Tibial artery (tissue), 4 donors: ENCODE measurements at regions not wholly inside any gene's neighbourhood (a gene's known extent, or its start where the extent isn't known, plus 50 kb on each side); places are given as distances from the start of the nearest gene placed in this dataset.

Experiments
- DNase-seq, 2 donors: peaks; one replicate each; pipeline ENCODE4 v3.0.0-alpha.2; 2019
- H3K27ac ChIP-seq, 2 donors: fragments of 200-600 bp; sonication (generic) in 1 of 2; 1 replicate in 1 of 2; 2 replicates in 1 of 2; pipeline ENCODE4 v1.5.1; 2018 to 2019; ENCODE audit warnings: mild to moderate bottlenecking in 1 of 2
- H3K27me3 ChIP-seq, 2 donors: fragments of 200-600 bp; sonication (generic) in 1 of 2; one replicate each; pipeline versions ENCODE4 v1.5.1 to v1.6.0; 2016 to 2019
- H3K36me3 ChIP-seq, 3 donors: fragments of 200-600 bp; sonication (generic) in 2 of 3; one replicate each; pipeline ENCODE4 v1.5.1; 2016 to 2019; ENCODE audit warnings: mild to moderate bottlenecking in 2 of 3
- H3K4me1 ChIP-seq, 4 donors: fragments of 200-600 bp; sonication (generic) in 2 of 4; 1 replicate in 3 of 4; 2 replicates in 1 of 4; pipeline ENCODE4 v1.5.1; 2016 to 2019
- H3K4me3 ChIP-seq, 2 donors: fragments of 200-600 bp; sonication (generic) in 1 of 2; 1 replicate in 1 of 2; 2 replicates in 1 of 2; pipeline ENCODE4 v1.5.1; 2018 to 2019; ENCODE audit warnings: mild to moderate bottlenecking in 2 of 2
- H3K9me3 ChIP-seq, 3 donors: fragments of 200-600 bp; sonication (generic) in 1 of 3; one replicate each; pipeline ENCODE4 v1.5.1; 2016 to 2019
- intact Hi-C: fragments of 100-400 bp; cut with DNase I; formaldehyde crosslinking; loops from one replicate; pipeline ENCODE4 v1.15.0; 2023; ENCODE audit warnings: low total_unique reads
- TF ChIP-seq, protein P1 (sequence below), 2 experiments: fragments of 200-600 bp in 1 of 2; fragments of 450-650 bp in 1 of 2; IDR thresholded peaks; one replicate each; pipeline ENCODE4 v1.5.1; 2017 to 2019; ENCODE audit warnings: antibody characterized with exemption in 2 of 2, mild to moderate bottlenecking in 1 of 2, moderate library complexity in 1 of 2

DNA sequence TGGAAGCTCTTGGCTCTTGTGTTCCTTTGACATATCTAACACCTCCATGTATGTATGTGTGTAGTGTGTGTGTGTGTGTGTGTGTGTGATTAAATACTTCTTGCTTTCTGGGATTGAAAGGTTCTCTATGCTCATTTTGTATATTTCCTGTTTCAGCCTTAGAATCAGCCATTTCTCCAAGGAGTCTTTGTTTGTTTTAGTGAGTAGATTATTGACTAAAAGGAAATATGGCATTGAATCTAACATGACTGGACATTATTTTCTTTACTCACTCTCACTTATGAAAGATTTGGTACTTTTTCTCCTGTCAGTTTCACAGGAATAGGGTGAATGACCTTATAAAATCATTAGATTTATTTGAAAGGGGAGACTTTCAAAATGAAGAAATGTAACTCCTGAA, 413.8 kb upstream of the SLC14A2 start:
- DNase-seq = no peak
- intact Hi-C loops = no loop called here
- no peaks in the 10 kb centered on the region for H3K27me3 ChIP-seq
- H3K36me3 ChIP-seq = no peaks in the 10 kb centered on the region
- peaks cover 0 to 8% (median 0%) of the 10 kb centered on the region in 3 donors for H3K9me3 ChIP-seq
- no peak overlapping the region for H3K4me3 ChIP-seq
- no peak overlapping the region for H3K27ac ChIP-seq
- H3K4me1 ChIP-seq = no peaks in the 10 kb centered on the region
- TF ChIP-seq, protein P1, sequence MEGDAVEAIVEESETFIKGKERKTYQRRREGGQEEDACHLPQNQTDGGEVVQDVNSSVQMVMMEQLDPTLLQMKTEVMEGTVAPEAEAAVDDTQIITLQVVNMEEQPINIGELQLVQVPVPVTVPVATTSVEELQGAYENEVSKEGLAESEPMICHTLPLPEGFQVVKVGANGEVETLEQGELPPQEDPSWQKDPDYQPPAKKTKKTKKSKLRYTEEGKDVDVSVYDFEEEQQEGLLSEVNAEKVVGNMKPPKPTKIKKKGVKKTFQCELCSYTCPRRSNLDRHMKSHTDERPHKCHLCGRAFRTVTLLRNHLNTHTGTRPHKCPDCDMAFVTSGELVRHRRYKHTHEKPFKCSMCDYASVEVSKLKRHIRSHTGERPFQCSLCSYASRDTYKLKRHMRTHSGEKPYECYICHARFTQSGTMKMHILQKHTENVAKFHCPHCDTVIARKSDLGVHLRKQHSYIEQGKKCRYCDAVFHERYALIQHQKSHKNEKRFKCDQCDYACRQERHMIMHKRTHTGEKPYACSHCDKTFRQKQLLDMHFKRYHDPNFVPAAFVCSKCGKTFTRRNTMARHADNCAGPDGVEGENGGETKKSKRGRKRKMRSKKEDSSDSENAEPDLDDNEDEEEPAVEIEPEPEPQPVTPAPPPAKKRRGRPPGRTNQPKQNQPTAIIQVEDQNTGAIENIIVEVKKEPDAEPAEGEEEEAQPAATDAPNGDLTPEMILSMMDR (IDR thresholded peaks at IDR 0.05) = no peak

DNA sequence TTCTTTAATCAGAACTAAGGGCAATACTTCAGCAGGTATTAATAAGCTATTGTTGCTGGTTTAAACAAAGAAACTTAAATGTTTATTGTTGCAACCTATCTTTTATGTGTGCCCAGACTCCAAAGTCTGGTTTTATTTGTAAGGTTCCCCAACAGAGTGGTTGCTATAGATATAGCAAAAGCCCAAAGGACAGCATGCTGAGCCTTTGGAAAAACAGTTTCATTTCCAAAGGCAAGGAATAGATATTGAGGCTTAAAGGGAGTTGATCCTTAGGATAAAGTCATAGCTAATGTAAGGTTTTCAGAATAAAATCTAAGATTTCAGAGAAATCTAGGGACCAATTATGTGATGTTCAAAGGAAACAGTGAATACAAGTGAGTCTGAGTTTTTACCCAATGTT, 413.2 kb upstream of the SLC14A2 start:
- Histone ChIP-seq H3K27me3 (no peaks in the 10 kb centered on the region), H3K27ac (no peak overlapping the region), H3K36me3 (no peaks in the 10 kb centered on the region), H3K4me3 (no peak overlapping the region), H3K9me3 (peaks cover 0 to 8% (median 0%) of the 10 kb centered on the region in 3 donors), H3K4me1 (no peaks in the 10 kb centered on the region)
- TF ChIP-seq, protein P1 (IDR thresholded peaks at IDR 0.05) = no peak
- intact Hi-C loops = no loop called here
- DNase-seq = no peak

DNA sequence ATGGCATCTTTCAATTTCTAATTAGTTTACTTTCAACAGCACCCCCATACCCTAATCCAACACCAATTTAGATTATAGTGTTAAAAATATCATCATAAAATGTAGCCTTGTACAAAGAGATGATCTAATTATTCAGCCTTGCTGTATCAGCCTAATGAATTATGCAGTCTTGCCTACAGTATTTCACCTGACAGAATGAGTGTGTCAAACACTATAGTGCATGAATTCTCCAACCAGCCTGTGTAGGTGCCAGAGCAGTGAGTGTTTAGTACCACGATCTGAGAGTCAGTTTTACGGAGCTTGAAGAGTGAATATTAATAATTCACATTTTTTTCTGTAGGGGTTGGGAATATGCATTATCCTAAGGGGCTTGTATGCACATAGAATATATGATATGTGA, 411.6 kb upstream of the SLC14A2 start:
- no peaks in the 10 kb centered on the region for H3K4me1 ChIP-seq
- H3K36me3 ChIP-seq = no peaks in the 10 kb centered on the region
- intact Hi-C loops = no loop called here
- no peak for DNase-seq
- no peaks in the 10 kb centered on the region for H3K27me3 ChIP-seq
- TF ChIP-seq, protein P1 (IDR thresholded peaks at IDR 0.05) = no peak
- H3K27ac ChIP-seq = no peak overlapping the region
- H3K9me3 ChIP-seq = peaks cover 0 to 8% (median 0%) of the 10 kb centered on the region in 3 donors
- H3K4me3 ChIP-seq = no peak overlapping the region

DNA sequence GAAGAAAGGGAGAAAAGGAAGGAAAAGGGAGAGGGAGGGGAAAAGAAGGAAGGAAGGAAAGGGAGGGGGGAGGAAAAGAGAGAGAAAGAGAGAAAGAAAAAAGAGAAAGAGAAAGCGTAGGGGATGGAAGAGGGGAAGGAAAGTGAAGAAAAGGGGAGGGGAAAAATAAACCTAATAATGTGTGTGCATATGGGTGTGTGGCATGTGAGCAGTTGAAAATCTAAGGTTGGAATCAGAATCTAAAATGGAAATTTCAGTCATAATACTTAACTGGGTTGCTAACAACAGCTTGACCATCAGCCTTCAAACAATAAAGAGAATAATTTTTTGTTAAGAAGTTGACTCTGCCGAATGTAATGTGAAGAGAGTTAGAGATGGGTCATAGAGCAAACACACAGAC, 407.9 kb upstream of the SLC14A2 start:
- intact Hi-C loops = no loop called here
- Histone ChIP-seq H3K36me3 (no peaks in the 10 kb centered on the region), H3K9me3 (no peaks in the 10 kb centered on the region), H3K27ac (no peak overlapping the region), H3K27me3 (no peaks in the 10 kb centered on the region), H3K4me1 (no peaks in the 10 kb centered on the region), H3K4me3 (no peak overlapping the region)
- no peak for DNase-seq
- TF ChIP-seq, protein P1 (IDR thresholded peaks at IDR 0.05) = no peak

DNA sequence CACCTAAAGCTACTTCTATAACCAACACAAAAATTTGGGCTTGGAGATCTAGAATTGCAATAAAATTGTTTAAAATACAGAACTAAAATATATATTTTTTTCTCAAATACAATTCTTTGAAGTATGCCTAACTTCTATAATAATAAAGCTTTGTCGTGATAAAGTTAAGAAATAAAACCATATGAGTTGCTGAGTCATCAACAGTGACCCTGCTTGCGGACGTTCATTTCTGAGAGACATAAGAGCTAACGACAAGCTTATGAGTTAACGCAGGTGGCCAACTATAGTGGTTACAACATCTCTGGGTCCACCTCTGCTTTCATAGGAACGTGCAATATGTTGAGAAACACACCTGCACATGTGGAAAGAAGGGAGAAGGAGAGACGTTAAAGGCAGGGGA, 407.1 kb upstream of the SLC14A2 start:
- no peaks in the 10 kb centered on the region for H3K36me3 ChIP-seq
- no peaks in the 10 kb centered on the region for H3K4me1 ChIP-seq
- H3K27ac ChIP-seq = no peak overlapping the region
- no peak for DNase-seq
- TF ChIP-seq, protein P1 (IDR thresholded peaks at IDR 0.05) = no peak
- no peak overlapping the region for H3K4me3 ChIP-seq
- intact Hi-C loops = no loop called here
- H3K27me3 ChIP-seq = no peaks in the 10 kb centered on the region
- no peaks in the 10 kb centered on the region for H3K9me3 ChIP-seq
